HTR-8/SVneo (cell line): ENCODE measurements at regions not wholly inside any gene's neighbourhood (a gene's known extent, or its start where the extent isn't known, plus 50 kb on each side); places are given as distances from the start of the nearest gene placed in this dataset.

Source experiments
- DNase-seq: peaks from one replicate; pipeline ENCODE4 v3.0.0; 2011; ENCODE audit warnings: low spot score, mixed read lengths; ENCODE audit not compliant: insufficient read length
- FAIRE-seq: peaks from 2 replicates; lab custom pipeline; 2011; peaks lifted over from hg19 to GRCh38; lab: Jason Lieb, UNC

DNA sequence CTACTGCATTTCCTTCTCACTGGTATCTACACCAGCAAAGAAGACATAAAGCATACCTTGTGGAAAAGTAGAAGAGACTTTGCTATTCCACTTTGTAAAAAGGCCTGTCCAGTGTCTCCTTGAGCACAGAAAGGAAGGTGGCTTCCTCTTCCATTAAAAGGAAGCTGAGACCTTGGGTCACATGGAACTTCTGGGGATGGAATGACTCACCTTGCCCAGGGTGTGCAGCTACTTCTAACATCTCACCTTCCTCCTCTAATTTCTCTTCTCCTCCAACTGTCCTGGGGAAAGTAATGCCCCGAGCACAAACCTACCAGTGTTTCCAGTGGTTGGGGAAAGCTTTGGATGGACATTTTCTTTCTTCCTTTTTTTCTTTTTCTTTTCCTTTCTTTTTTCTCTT is 848.8 kb upstream of the MAP3K7 start:
- DNase-seq = no peak
- FAIRE-seq = no peak

GRCh38 chr6:91434576-91434975 is 847.7 kb upstream of the MAP3K7 start:
- DNase-seq (no peak), FAIRE-seq (no peak)

DNA sequence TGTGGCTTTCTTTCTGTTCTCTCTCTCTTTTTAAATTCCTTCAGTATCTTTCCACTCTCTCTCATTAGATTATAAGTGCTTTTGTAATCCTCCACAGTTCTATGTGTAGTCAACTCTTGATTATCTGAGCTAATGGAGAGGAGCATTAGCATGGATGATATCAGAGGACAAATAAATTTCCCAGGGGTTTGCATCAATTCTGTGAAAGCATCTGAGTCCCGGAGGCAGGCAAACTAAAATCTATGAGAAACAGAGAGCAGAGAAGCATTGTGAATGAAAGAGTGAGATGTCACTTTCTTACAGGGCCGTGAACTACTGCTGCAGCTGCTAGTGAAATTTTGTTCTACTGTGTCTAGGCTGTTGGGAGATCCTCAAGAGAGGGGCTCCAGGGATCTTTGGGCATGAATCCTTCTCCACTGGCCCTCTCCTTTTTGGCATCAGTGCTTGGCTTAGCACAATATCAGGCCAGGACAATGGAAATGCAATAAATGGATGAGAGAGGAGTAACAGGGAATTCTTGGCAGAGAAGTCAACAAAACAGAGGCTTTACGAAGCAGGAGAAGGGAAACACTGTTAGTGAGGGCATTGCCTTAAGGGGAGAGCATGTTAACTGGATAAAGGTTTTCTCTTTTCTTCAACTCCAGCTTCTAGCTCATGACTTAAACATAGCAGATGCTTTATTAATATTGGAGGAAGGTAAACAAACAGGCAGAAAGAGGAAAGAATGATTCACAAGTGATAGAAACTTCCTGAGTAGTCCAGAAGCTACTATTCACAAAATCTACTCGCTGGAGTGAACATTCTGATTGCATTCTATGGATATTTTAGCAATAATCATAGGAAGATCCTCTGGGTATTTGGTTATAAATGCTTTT is 847.0 kb upstream of the MAP3K7 start:
- DNase-seq (no peak), FAIRE-seq (no peak)

DNA sequence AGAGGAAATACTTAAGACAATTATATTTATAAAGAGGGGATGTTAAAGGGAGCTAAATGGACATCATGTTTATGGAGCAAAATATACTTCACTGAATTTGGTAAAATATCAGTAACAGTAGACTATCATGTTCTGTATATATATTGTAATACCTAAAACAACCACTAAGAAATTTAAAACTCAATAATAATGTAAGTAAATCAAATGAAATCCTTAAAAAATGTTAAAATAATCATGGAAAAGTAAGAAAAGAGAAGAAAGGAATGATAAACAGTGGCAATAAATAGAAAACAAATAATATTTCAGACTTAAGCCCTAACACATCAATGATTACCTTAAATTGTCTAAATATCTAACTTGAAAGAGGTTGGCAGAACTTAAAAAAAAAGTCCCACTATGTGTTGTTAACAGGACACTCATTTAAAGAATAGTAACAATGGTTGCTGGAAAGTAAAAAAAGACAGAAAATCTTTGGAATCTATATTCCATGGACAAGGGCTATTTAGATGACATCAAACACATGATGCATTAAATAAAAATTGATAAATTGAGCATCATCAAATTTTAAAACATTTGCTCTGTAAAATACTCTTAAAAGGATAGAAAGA is 842.2 kb upstream of the MAP3K7 start:
- no peak for FAIRE-seq
- DNase-seq = no peak

GRCh38 chr6:91428296-91428695 is 841.4 kb upstream of the MAP3K7 start:
- DNase-seq (no peak), FAIRE-seq (no peak)

GRCh38 chr6:91420243-91420642 is 833.4 kb upstream of the MAP3K7 start:
- no peak for DNase-seq
- no peak for FAIRE-seq

DNA sequence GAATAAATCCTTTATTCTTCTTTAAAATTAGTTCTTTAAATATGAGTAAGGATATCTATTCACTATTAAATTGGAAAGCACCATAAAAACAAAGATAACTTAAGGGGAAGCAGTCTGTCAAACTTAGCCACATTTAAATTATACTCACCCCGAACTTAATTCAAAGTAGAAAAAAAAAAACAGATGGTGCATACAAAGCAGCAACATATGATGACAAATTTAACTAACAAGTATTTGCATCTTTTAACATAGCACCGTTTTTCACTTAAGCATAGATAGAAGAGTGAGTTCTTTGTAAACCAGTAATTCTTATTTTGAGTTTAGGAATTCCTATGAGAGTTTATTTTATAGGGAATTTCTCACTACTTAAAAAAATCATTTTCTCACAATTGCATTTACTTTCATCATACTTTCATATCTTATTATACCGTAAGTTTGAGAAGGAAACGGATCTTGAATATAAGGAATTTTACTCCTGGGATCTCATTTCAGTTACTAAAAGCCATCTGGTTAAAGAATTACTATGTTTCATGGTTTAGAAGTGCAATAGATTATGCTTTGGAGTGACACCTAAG is 828.2 kb upstream of the MAP3K7 start:
- FAIRE-seq = no peak
- DNase-seq = no peak

- DNase-seq (no peak), FAIRE-seq (no peak)
Observed at GRCh38 chr6:91412532-91412931, 825.7 kb upstream of the MAP3K7 start.

GRCh38 chr6:91407706-91408105 is 820.8 kb upstream of the MAP3K7 start:
- no peak for FAIRE-seq
- DNase-seq = no peak

- no peak for FAIRE-seq
- no peak for DNase-seq
Observed at GRCh38 chr6:91392951-91393350, 806.1 kb upstream of the MAP3K7 start.

DNA sequence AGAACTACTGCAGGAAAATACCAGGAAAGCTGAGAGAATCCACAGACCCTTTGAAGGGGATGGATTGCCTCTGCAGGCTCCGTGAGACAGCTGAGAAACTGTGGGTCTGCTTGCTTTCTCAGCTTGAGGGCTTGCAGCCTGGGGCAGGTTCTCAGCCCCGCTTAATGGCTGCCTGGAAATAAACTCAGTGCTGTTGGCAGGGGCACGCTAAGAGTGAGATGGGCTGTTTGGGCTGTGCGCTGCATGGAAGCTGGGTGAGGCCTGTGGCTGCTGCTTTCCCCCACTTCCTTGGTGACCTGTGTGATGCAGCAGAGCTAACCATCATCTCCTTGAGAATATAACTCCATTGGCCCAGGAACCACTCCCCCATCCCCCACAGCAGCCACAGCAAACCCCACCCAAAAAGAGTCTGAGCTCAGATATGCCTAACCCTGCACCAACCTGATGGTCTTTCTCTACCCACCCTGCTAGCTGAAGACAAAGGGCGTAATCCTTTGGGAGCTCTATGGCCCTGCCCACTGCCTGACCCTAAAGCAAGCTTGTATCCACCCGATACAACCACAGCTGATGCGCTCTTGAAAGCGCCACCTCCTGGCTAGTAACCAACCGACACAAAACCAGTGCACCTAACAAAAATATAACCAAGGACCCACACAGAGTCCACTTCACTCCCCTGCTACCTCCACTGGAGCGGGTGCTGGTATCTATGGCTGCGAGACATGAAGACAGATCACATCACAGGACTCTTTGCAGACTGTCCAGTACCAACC is 800.6 kb upstream of the MAP3K7 start:
- FAIRE-seq = no peak
- no peak for DNase-seq

DNA sequence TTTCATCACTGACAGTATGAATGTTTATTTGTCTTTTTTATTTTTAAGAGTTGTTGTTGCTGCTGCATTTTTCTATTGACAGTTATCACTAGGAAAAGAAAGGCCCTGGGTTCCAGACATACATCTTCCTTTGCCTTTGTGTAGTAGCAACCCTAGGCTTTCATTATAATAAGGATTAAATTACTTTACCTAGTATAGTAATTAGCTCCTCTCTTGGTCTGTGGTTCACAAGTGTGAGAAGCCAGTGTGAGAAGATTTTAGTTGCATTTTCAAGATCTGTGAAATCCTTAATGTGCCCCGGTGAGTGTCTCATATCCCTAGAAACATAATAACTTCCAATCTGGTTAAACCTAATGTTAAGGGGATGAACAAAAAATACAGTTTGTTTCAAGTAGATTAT is 799.3 kb upstream of the MAP3K7 start:
- FAIRE-seq = no peak
- no peak for DNase-seq

- FAIRE-seq = no peak
- DNase-seq = no peak
Observed at GRCh38 chr6:91383207-91383606, 796.3 kb upstream of the MAP3K7 start.

DNA sequence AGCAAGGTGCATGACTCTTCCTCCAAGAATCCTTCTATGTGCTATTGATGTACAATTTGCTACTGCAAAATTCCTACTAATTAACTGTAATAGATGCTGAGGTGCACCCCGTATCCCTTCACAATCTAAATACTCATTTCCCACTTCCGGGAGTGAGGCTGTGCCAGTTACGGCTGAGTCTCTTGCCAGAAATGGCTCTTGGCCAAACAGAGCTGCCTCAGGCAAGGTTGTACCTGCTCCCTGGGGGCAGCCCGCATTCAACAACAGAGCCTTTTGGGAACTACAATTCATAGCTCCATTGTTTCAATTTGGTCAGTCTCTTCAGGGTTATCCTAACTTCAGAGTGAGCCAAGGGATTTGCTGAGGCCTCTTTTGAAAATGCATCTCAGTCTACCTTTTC is 789.8 kb upstream of the MAP3K7 start:
- DNase-seq (no peak), FAIRE-seq (no peak)

- no peak for DNase-seq
- FAIRE-seq = no peak
Observed at GRCh38 chr6:91366781-91367180, 779.9 kb upstream of the MAP3K7 start.

GRCh38 chr6:91358986-91359385 is 772.1 kb upstream of the MAP3K7 start:
- no peak for DNase-seq
- FAIRE-seq = no peak

- no peak for DNase-seq
- no peak for FAIRE-seq
Observed at GRCh38 chr6:91352878-91353277, 766.0 kb upstream of the MAP3K7 start.

DNA sequence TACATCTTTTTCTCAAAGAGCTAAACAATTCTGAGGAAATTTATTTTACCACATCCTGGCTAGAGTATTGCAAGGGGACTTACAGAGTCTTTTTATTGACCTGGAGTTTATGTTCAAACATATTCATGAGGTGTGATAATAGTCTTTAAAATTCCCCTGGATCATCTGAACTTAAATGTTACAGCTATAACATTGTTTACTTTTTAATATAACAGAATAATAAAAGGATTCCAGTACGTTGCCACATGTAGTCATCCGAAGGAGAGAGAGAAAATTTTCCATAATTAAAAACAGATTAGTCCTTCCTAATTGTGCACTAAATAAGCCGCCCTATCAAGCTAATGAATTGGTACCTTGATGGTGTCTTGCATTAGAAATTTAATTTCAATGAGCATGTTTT is 765.4 kb upstream of the MAP3K7 start:
- DNase-seq = no peak
- no peak for FAIRE-seq

DNA sequence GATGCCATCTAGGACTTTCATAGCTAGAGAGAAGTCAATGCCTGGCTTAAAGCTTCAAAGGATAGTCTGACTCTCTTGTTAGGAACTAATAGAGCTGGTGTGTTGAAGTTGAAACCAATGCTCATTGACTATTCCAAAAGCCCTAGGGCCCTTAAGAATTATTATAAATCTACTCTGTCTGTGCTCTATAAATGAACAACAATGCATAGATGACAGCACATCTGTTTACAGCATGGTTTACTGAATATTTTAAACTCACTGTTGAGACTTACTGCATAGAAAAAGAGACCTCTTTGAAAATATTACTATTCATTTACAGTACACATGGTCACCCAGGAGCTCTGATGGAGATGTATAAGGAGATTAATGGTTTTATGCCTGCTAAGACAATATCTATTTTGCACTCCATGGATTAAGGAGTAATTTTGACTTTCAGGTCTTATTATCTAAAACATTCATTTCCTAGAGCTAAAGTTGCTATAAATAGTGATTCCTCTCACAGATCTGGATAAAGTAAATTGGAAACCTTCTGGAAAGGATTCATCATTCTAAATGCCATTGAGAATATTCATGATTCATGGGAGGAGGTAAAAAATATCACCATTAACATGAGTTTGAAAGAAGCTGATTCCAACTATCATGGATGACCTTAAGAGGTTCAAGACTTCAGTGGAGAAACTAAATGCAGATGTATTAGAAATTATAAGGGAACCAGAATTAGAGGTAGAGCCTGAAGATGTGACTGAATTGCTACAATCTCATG is 763.5 kb upstream of the MAP3K7 start:
- DNase-seq = no peak

GRCh38 chr6:91341473-91341872 is 754.6 kb upstream of the MAP3K7 start:
- no peak for FAIRE-seq
- no peak for DNase-seq

More for the DNA sequence above, 763.5 kb upstream of the MAP3K7 start:
- no peak for FAIRE-seq
